Stimulated activated CD8-positive, alpha-beta memory T cell treated with anti-CD3 and anti-CD28 coated beads, Interleukin-12 subunit alpha, Interleukin-12 subunit beta, amount 100 ng/mL, for 1 hour (primary cell): ENCODE measurements at regions not wholly inside any gene's neighbourhood (a gene's known extent, or its start where the extent isn't known, plus 50 kb on each side); places are given as distances from the start of the nearest gene placed in this dataset.

Source experiments
- DNase-seq: peaks from one replicate; pipeline ENCODE4 v3.0.0-alpha.2; 2020; ENCODE audit warnings: low read depth

- no peak for DNase-seq
Observed at GRCh38 chr2:18133310-18133709, 254.8 kb downstream of the KCNS3 start.

- no peak for DNase-seq
Observed at GRCh38 chr2:18132697-18133096, 254.2 kb downstream of the KCNS3 start.

GRCh38 chr2:18131761-18132160 is 253.3 kb downstream of the KCNS3 start:
- no peak for DNase-seq

GRCh38 chr2:18129348-18129747 is 250.9 kb downstream of the KCNS3 start:
- no peak for DNase-seq

GRCh38 chr2:18125303-18125702 is 246.8 kb downstream of the KCNS3 start:
- DNase-seq: no peak

GRCh38 chr2:18124116-18124835 is 245.8 kb downstream of the KCNS3 start:
- DNase-seq: no peak

GRCh38 chr2:18123577-18123976 is 245.1 kb downstream of the KCNS3 start:
- DNase-seq: no peak

- DNase-seq: no peak
Observed at GRCh38 chr2:18123211-18123570, 244.7 kb downstream of the KCNS3 start.

GRCh38 chr2:18122544-18123210 is 244.2 kb downstream of the KCNS3 start:
- no peak for DNase-seq

GRCh38 chr2:18119883-18120282 is 241.4 kb downstream of the KCNS3 start:
- no peak for DNase-seq

GRCh38 chr2:18118703-18119102 is 240.2 kb downstream of the KCNS3 start:
- no peak for DNase-seq

- no peak for DNase-seq
Observed at GRCh38 chr2:18117592-18117991, 239.1 kb downstream of the KCNS3 start.

- DNase-seq: no peak
Observed at GRCh38 chr2:18110222-18110621, 231.8 kb downstream of the KCNS3 start.

- no peak for DNase-seq
Observed at GRCh38 chr2:18106841-18107240, 228.4 kb downstream of the KCNS3 start.

- DNase-seq: no peak
Observed at GRCh38 chr2:18105929-18106328, 227.5 kb downstream of the KCNS3 start.

GRCh38 chr2:18104595-18105224 is 226.2 kb downstream of the KCNS3 start:
- no peak for DNase-seq

GRCh38 chr2:18096836-18097405 is 218.5 kb downstream of the KCNS3 start:
- no peak for DNase-seq

- no peak for DNase-seq
Observed at GRCh38 chr2:18094277-18094676, 215.8 kb downstream of the KCNS3 start.

GRCh38 chr2:18093196-18093595 is 214.7 kb downstream of the KCNS3 start:
- no peak for DNase-seq

GRCh38 chr2:18092760-18093159 is 214.3 kb downstream of the KCNS3 start:
- no peak for DNase-seq

GRCh38 chr2:18085593-18085992 is 207.1 kb downstream of the KCNS3 start:
- no peak for DNase-seq

GRCh38 chr2:18084376-18084775 is 205.9 kb downstream of the KCNS3 start:
- DNase-seq: no peak

GRCh38 chr2:18083806-18084205 is 205.3 kb downstream of the KCNS3 start:
- no peak for DNase-seq
